HG03432 (cell line): ENCODE measurements at regions not wholly inside any gene's neighbourhood (a gene's known extent, or its start where the extent isn't known, plus 50 kb on each side); places are given as distances from the start of the nearest gene placed in this dataset.
"Not testable (repeated sequence)": the region's sequence is repeated elsewhere in the genome, so short reads cannot be mapped to it uniquely, and the experiment has no call there.

ENCODE experiments used
- ATAC-seq: cut with Tn5 transposase; IDR thresholded peaks from one replicate; pipeline ENCODE4 v1.9.1; 2021; ENCODE audit warnings: mild to moderate bottlenecking, moderate library complexity; ENCODE audit not compliant: unreplicated experiment

DNA sequence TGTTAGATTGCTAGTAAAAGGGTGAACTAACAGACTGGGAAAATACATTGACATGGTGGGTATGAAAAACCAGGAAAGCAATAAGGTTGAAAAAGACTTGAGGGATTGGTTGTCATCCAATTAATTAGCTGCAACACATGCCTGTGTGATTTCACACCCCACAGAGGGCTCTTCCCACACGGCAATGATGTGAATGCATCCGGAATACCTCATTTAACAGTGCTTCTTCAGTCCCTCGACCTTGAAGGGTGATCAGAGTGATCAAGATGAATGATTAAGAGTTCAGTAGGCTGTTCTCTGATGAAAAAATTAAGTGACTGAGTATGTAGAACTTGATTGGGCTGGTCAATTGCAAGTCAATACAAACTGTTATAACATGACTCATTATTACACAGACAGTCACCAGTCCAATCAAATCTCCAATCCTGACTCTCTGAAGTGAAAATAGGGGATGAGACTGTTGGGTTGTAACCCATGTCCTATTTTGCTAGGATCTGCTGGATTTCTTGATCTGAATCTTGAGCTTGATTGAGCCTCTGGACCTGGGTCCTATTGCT, 924.9 kb upstream of the FAM98A start:
- no peak for ATAC-seq

DNA sequence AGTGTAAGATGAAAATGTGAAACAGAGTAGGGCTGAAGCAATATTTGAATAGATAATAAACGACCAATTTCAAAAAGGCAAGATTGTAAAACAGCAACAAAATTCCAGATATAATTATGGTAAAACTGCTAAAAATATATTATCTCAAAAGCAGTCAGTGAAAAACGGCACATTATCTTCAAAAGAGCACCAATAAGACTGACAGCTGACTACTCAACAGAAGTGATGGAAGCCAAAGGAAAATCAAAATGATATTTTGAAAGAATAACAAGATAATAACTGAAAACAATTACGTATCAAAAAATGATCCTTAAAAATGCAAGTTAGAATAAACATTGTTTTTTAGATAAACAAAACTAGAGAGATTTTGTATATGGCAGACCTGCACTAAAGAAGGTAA, 920.6 kb upstream of the FAM98A start:
- ATAC-seq: no peak

DNA sequence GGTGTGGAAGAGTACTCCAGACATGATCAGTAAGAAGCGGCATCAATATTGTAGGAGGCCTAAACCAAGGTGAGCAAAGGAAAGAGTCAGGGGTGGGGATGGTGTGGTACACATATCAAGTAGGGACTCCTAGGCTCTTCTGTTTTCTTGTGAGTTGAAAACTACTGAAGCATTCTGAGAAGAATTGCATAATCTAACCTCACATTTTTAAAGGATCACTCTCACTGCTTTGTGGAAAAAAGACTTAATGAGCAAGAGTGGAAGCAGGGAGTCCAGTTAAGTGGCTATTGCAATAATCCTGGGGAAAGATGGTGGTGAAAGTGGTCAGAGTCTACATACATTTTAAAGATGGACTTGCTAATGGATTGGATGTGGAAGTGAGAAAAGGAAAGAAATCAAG, 899.5 kb upstream of the FAM98A start:
- ATAC-seq: no peak

DNA sequence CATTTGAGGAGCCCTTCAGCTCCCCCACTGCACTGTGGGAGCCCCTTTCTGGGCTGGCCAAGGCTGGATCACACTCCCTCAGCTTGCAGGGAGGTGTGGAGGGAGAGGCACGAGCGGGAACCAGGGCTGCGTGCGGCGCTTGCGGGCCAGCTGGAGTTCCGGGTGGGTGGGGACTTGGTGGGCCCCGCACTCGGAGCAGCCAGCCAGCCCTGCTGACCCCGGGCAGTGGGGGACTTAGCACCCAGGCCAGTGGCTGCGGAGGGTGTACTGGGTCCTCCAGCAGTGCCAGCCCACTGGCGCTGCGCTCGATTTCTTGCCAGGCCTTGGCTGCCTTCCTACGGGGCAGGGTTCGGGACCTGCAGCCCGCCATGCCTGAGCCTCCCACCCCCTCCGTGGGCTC, 895.1 kb upstream of the FAM98A start:
- not testable (repeated sequence) for ATAC-seq

DNA sequence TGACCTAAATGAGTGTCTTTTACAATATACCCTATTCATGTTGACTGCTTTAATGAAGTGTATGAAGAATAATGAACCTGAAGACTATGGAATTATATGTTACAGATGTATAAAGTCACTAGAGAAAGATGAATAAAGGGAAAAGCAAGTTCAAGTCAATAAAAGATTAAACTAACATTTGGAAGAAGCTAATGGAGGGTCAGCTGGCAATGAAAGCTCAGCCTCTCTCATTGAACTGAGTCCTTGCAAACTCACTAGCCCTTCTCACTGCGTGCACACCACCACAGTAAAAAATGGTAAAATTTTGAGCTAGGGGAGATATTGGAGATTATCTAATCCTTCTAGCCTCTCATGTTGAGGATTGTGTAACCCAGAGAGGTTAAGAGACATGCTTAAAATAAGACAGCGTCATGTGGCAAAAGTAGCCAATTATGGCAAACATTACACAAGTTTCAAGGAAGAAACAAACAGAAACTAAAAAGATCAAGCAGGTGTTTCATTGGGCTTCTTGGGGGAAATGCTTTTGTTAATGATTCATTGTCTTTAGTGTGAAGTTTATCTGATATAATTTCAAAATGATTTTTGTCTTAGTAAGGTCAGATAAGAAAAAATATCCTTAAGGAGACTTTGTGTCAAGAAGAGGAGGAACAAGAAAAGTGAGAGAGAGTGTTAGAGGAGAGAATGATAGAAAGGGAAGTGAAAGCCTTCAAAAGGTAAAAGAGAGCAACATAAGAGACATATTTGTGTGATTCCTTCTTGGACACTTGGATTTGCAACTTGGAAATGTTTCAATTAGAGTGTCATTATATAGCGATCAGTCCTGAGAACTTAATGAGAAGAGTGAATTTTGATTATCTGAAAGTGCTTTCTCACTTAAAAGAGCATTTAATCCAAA, 893.7 kb upstream of the FAM98A start:
- ATAC-seq: peak; percentile 75

DNA sequence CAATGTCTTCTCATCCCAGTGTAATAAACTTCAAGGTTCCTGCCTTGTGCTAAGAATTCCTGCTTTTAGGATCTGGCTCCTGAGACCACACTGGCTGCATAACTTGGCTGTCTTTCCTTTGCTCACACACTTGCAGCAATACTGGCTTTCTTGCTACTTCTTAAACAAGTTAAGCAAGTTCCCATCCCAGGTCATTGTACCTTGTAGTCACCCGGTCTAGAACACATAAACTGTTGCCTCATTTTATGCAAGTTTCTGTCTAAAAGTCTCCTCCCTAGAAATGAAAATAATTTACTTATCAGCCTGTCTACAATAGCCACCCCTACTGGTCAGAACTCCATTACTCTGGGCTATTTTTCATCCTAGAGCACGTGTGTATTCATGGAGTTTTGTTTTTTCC, 887.9 kb upstream of the FAM98A start:
- ATAC-seq: no peak

DNA sequence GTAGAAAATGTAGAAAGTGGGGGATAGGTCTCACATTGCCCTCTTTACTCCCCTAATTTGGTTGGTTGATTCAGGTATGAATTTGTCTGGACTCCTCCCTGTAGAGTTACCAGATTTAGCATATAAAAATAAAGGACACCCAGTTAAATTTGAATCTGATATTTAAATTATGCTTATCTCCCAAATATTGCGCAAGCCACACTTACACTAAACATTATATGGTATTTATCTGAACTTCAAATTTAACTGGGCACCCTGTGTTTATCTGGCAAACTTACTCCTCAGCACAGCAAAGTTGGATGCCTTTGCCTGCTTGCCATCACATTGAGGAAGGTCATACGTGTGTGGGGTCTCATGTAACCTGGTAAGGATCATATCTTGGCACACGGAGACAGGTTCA, 882.4 kb upstream of the FAM98A start:
- no peak for ATAC-seq

DNA sequence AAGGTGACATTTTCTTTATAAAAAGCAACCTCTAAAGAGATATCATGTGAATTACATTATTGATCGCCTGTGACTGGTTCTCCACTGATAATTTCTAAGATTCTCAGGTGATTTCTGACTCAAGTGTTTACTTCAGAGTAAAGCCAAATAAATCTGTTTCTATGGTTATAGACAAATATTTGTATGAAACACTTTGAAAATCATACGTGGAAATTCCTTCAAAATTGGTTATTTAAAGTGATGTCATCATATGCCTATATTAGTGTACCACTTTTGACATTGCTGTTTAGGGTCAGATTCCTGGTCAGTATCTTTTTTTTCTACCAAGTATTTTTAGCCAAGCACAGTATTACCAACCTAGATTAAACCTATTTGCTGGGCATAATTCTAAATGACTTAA, 881.3 kb upstream of the FAM98A start:
- no peak for ATAC-seq

DNA sequence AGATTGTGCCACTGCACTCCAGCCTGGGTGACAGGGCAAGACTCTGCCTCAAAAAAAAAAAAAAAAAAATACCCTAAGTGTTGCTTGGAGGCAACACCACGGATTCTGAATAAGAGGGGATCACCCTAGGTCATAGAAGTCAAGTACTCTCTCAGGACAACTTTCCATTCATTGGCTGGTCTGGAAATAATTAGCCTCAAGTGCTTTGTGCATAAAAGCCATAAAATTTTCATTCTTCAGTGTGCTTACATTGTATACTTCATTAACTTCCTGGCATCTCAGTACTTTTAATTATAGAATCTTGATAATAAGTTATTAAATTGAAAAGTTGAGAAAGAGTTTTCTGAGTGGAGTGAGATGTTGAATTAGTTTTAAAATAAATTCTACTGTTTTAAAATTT, 876.1 kb upstream of the FAM98A start:
- ATAC-seq: no peak

DNA sequence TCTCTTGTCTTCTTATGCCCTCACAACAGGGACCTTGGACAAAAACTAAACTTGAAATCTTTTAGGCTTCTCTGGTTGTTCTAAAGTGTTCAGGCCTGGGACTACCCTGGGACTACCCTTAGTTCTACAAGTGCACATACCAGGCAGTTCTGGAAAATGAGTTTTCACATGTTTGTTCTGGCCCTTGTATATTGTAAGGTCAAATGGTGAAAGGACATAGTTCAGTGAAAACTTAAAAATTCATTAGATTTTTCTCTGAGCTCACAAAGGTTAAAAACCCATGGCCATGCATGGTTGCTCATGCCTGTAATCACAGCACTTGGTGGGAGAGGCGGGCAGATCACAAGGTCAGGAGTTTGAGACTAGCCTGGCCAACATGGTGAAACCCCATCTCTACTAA, 875.5 kb upstream of the FAM98A start:
- no peak for ATAC-seq

DNA sequence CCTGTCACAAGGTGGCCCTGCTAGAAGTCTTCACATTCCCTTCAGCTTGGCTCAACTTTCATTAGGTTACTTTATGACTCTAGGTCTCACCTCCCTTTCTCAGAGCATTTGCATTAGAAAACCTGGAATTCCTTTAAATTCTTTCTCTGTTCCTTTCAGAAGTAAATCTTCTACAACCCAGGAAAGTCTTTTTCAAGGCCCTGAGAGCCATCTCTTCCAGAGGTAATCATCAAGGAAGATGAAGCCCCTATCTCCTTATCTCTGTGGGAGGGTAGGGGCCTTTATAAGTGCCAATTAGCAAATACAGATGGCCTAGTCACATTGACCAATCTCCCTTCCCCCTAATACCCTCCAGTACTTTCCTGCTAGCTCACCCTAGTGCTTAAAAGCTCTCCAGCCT, 848.0 kb upstream of the FAM98A start:
- no peak for ATAC-seq

DNA sequence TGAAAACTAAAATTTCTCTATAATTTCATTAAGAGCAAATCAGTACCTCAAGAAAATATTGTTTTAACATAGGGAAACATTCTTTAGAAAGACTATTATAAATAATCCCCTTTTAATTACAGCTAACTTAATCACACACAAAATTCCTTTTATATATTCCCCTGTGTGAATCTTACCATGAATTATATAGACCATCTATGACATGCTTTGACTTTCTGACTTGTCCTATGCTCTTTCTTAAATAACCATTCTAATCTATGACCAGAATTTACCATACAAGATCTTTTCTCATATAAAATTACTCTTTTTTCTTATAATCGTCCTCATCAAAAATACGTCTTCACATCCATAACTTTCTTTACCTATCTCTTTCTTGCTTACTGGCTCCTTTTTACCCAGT, 824.2 kb upstream of the FAM98A start:
- no peak for ATAC-seq

DNA sequence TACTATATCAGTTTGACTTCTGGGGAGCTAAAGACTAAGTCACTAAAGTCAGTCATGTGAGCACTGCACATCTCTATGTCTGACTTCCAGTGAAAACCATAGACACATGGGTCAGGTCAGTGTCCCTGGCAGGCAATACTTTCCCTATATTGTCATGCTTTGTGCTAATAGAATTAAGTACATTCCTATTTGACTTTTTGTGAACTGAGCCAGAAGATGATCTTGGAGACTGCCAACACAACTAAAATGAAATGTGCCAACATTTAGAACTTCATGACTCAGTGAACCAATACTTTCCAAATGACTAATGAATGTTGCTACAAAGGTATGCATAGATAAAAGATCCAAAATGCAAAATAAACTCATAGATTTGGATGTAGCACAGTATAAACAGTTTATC, 820.8 kb upstream of the FAM98A start:
- no peak for ATAC-seq

DNA sequence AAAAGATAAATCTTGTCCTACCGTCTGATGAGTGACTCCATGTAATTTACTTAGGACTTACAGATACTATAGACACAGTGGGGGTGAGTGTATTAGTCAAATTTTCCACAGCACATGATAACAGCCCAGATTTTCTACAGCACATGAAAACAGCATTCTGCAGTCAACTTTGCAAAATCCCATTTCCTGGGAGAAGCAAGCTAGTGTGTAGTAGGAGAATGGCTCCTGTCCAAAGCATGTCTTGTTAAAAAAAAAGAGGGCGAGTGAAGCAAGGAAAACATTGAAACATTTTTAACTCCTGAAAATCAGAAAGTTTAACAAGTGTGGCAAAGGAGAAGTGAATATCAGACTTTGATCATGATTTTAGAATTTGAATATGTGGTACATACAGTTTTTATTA, 817.8 kb upstream of the FAM98A start:
- no peak for ATAC-seq

DNA sequence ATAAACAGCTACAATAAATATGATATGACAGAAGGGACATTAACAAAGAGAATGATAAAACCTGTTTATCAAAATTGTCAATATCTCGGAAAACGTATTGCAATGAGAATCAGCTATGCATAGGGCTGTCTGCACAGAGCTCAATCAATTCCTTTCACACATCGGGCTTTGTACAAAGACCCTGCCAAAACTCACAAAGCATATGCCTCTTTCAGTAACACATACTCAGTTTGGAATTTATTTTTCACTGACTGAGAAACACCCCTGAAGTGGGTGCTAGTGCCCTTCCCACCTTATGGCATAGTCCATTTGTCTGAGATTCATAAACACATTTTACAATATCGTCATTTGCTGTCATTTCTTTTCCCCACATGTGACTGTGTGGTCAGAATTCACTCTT, 815.8 kb upstream of the FAM98A start:
- no peak for ATAC-seq

DNA sequence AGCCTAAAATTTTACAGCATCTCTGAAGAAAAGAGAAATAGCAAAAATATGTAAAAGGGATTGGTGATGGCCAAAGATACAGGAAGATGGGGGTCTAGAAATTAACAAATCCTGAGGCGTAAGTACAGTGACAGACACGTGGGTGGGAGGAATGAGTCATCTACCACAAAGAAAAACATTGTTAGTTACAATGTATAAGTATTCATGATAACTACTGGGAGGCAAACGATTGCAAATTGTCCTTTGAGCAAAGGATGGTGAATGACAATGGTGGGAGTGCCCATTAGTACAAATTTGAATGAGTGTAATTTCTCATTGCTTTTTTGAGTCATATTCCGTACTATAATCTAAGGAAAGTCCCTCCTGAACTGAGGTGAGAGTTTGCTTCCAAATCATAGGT, 809.0 kb upstream of the FAM98A start:
- peak; percentile 59 for ATAC-seq

DNA sequence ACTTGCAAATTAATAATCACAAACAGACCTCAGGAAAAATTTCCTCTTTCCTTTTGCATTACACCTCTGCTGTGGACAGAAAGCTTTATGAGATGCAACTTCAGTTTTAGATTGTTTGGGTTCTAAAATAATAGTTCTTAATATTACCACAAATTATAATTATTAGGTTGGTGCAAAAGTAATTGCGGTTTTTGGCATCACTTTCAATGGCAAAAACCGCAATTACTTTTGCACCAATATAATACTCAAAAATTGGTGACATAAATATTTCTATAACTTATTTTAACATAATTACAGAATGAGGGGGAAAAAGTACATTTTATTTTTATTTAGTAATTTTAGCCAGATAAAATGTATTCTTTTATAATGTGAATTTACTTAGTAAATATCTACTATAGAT, 804.4 kb upstream of the FAM98A start:
- ATAC-seq: no peak

DNA sequence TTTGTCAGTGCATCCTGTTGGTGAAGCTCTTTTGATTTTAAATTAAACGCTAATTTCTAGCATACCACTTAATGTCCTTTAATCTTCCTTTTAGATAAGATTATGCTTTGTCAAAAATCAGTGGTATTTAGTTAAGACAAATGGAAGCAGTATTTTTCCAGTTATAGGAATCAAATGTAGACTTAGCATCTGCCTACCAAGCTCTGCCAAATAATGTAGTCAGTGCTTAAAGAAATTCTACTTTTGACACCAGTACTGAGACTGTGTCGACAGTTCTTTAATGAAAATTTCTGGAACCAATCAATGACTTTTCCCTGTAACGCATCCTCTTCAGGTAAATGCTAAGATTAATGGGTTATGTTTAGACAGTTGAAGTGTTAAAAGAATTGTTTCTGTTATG, 803.3 kb upstream of the FAM98A start:
- ATAC-seq: no peak

DNA sequence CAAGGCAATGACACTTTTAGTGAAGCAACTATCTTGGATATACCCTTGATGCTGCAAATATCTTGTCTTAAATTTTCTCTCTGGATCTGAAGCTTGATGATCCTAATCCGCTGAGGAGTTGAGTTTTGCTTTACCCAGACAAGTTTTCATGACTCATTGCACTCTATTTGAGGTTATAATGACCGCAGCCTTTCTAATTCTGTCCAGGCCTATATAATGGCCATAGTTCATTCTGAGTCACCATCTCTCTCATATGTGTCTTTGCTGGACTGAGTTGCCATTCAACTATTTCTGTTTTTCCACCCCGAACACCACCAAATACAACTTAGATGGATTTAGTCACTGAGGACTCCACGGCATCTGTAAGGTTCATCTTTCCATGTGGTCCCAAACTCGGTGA, 802.1 kb upstream of the FAM98A start:
- ATAC-seq: peak; percentile 67

DNA sequence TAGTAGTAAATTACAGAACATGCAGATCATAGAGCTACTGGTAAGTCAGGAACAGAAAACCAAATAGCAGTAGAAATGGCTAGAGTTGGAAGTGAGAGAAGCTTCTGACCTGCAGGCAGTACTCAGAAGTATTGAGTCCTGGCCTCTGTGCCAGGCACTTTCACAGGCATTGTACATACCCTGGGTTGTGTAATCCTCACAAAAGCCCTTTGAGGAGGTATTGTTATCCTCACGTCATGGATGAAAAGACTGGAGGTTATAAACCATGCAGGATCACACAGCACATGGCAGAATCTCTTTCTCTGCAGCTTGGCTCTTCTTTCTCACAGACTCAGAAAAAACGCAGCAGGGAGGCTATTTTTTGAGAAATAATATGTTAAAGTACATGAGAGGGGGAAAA, 789.3 kb upstream of the FAM98A start:
- ATAC-seq: no peak

DNA sequence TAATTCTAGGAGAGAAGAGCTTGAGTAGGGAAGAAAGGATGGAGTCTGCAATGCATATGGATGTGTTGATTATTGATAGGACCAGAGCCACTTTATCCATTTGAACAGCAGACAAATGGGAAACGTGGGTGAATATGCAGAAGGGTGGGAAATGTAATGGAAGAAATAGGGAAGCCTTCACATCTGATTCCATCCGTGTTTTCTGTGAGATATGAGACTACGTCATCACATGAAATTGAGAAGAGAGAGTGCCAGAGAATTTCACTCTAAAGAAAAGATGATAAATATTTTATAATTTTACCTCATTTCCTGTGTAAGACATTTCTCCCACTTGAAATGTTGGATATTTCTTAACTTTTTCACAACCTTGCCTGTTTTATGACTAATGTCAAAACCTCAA, 788.4 kb upstream of the FAM98A start:
- ATAC-seq: no peak

DNA sequence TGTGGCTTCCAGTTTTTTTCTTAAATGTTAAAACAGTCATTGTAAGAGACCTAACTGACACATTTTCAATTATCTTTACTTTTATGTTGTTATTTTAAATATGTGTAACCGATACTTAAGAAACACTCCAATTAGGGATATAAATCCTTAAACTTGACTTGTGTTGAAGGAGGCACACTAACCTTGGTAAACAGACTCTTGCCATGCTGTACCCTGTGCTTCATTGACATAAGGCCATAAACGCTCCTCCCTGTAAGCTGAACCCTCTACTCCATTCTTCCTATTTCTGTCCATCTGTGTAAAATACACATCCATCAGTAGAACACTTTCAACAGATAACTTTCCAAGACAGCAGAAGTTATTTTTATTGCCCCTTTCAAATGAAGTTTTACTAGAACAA, 780.5 kb upstream of the FAM98A start:
- no peak for ATAC-seq
